ENCODE measurements at regions not wholly inside any gene's neighbourhood (a gene's known extent, or its start where the extent isn't known, plus 50 kb on each side); places are given as distances from the start of the nearest gene placed in this dataset.

GRCh38 chr1:201649761-201650622, 111.1 kb downstream of the NAV1 start:
- no peaks in the 10 kb centered on the region for H3K27me3 ChIP-seq (ENCODE audit: control insufficient read depth in 1 of 2, insufficient read depth in 1 of 2, low read length in 2 of 2)
- WGBS = 1% methylated on average over 64 of the region's 64 CpGs

GRCh38 chr1:201650623-201650933, 111.7 kb downstream of the NAV1 start:
- Histone ChIP-seq H3K27ac (ENCODE audit: low read length, poor library complexity, severe bottlenecking) (no peak overlapping the region), H3K79me1 (replicated peaks; ENCODE audit: low read length, poor library complexity, severe bottlenecking) (peaks cover 30% of the 10 kb centered on the region), H3K4me1 (ENCODE audit: control insufficient read depth, insufficient read depth, low read depth, low read length) (peaks cover 34% of the 10 kb centered on the region), H2BK120ac (ENCODE audit: low read depth, low read length) (no peak overlapping the region), H3K9me3 (ENCODE audit: control insufficient read depth, low read length) (no peaks in the 10 kb centered on the region), H3K4me3 (ENCODE audit: insufficient read depth in 1 of 2, low read depth in 1 of 2, low read length in 2 of 2) (peak overlapping the region; percentile 70 to 96), H3K4ac (ENCODE audit: low read depth in 1 of 2, low read length in 2 of 2) (peak overlapping the region; percentile 49 to 57), H3K18ac (ENCODE audit: low read depth in 1 of 2, low read length in 2 of 2) (peak overlapping the region; percentile 46 to 61), H2AFZ (ENCODE audit: low read depth, low read length) (no peak overlapping the region), H3K9ac (ENCODE audit: low read length) (peak overlapping the region; percentile 93), H3K4me2 (ENCODE audit: low read length, poor library complexity, severe bottlenecking) (peak overlapping the region; percentile 95), H4K91ac (ENCODE audit: low read length) (peak overlapping the region; percentile 25), H2BK5ac (ENCODE audit: low read depth, low read length, poor library complexity, severe bottlenecking) (no peak overlapping the region), H2BK12ac (ENCODE audit: low read length in 2 of 2) (peak overlapping the region in 1 of 2 experiments; percentile 9), H2AK5ac (ENCODE audit: low read length, severe bottlenecking) (no peak overlapping the region), H2BK15ac (ENCODE audit: low read depth, poor library complexity, severe bottlenecking) (peak overlapping the region; percentile 26), H3K27me3 (ENCODE audit: control insufficient read depth in 1 of 2, insufficient read depth in 1 of 2, low read length in 2 of 2) (no peaks in the 10 kb centered on the region), H4K8ac (ENCODE audit: low read length) (peak overlapping the region; percentile 16), H3K14ac (ENCODE audit: low read length in 2 of 2) (peak overlapping the region in 1 of 2 experiments; percentile 94), H3K23ac (ENCODE audit: low read length in 2 of 2) (peak overlapping the region in 1 of 2 experiments; percentile 27), H3K36me3 (ENCODE audit: control insufficient read depth in 1 of 2, insufficient read depth in 2 of 2, low read depth in 1 of 2, low read length in 2 of 2) (peaks cover 0 to 20% of the 10 kb centered on the region in 2 experiments)
- 9% methylated on average over 11 of the region's 11 CpGs for WGBS
- no peak for DNase-seq

More at GRCh38 chr1:201649761-201650622, 111.1 kb downstream of the NAV1 start:
- Histone ChIP-seq H2AK5ac (ENCODE audit: low read length, severe bottlenecking) (no peak overlapping the region), H2BK12ac (ENCODE audit: low read length in 2 of 2) (peak overlapping the region in 1 of 2 experiments; percentile 16), H3K27ac (ENCODE audit: low read length, poor library complexity, severe bottlenecking) (peak overlapping the region; percentile 17), H3K4me2 (ENCODE audit: low read length, poor library complexity, severe bottlenecking) (peak overlapping the region; percentile 95), H3K4me3 (ENCODE audit: insufficient read depth in 1 of 2, low read depth in 1 of 2, low read length in 2 of 2) (peak overlapping the region; percentile 70 to 96), H3K36me3 (ENCODE audit: control insufficient read depth in 1 of 2, insufficient read depth in 2 of 2, low read depth in 1 of 2, low read length in 2 of 2) (peaks cover 0 to 20% of the 10 kb centered on the region in 2 experiments), H3K14ac (ENCODE audit: low read length in 2 of 2) (peak overlapping the region; percentile 65 to 68), H2BK120ac (ENCODE audit: low read depth, low read length) (peak overlapping the region; percentile 20), H2BK5ac (ENCODE audit: low read depth, low read length, poor library complexity, severe bottlenecking) (no peak overlapping the region), H4K8ac (ENCODE audit: low read length) (peak overlapping the region; percentile 62), H2BK15ac (ENCODE audit: low read depth, poor library complexity, severe bottlenecking) (peak overlapping the region; percentile 3), H3K9me3 (ENCODE audit: control insufficient read depth, low read length) (no peaks in the 10 kb centered on the region), H3K9ac (ENCODE audit: low read length) (peak overlapping the region; percentile 93), H3K4ac (ENCODE audit: low read depth in 1 of 2, low read length in 2 of 2) (peak overlapping the region; percentile 13 to 89), H3K79me1 (replicated peaks; ENCODE audit: low read length, poor library complexity, severe bottlenecking) (peaks cover 25% of the 10 kb centered on the region), H3K23ac (ENCODE audit: low read length in 2 of 2) (peak overlapping the region in 1 of 2 experiments; percentile 60), H3K4me1 (ENCODE audit: control insufficient read depth, insufficient read depth, low read depth, low read length) (peaks cover 29% of the 10 kb centered on the region), H2AFZ (ENCODE audit: low read depth, low read length) (no peak overlapping the region), H4K91ac (ENCODE audit: low read length) (peak overlapping the region; percentile 84), H3K18ac (ENCODE audit: low read depth in 1 of 2, low read length in 2 of 2) (peak overlapping the region; percentile 92 to 98)
- peak; percentile 83 for DNase-seq

- Histone ChIP-seq H3K4me2 (ENCODE audit: low read length, poor library complexity, severe bottlenecking) (no peak overlapping the region), H2BK15ac (ENCODE audit: low read depth, poor library complexity, severe bottlenecking) (no peak overlapping the region), H3K18ac (ENCODE audit: low read depth in 1 of 2, low read length in 2 of 2) (no peak overlapping the region), H3K4me3 (ENCODE audit: insufficient read depth in 1 of 2, low read depth in 1 of 2, low read length in 2 of 2) (peak overlapping the region in 1 of 2 experiments; percentile 96), H3K27me3 (ENCODE audit: control insufficient read depth in 1 of 2, insufficient read depth in 1 of 2, low read length in 2 of 2) (no peaks in the 10 kb centered on the region), H4K8ac (ENCODE audit: low read length) (no peak overlapping the region), H4K91ac (ENCODE audit: low read length) (no peak overlapping the region), H3K23ac (ENCODE audit: low read length in 2 of 2) (no peak overlapping the region), H3K4ac (ENCODE audit: low read depth in 1 of 2, low read length in 2 of 2) (no peak overlapping the region), H3K9me3 (ENCODE audit: control insufficient read depth, low read length) (no peaks in the 10 kb centered on the region), H3K4me1 (ENCODE audit: control insufficient read depth, insufficient read depth, low read depth, low read length) (peaks cover 40% of the 10 kb centered on the region), H2BK12ac (ENCODE audit: low read length in 2 of 2) (no peak overlapping the region), H3K27ac (ENCODE audit: low read length, poor library complexity, severe bottlenecking) (no peak overlapping the region), H2AFZ (ENCODE audit: low read depth, low read length) (no peak overlapping the region), H2BK5ac (ENCODE audit: low read depth, low read length, poor library complexity, severe bottlenecking) (no peak overlapping the region), H3K14ac (ENCODE audit: low read length in 2 of 2) (no peak overlapping the region), H3K36me3 (ENCODE audit: control insufficient read depth in 1 of 2, insufficient read depth in 2 of 2, low read depth in 1 of 2, low read length in 2 of 2) (peaks cover 3 to 13% of the 10 kb centered on the region in 2 experiments), H3K9ac (ENCODE audit: low read length) (peak overlapping the region; percentile 15), H3K79me1 (replicated peaks; ENCODE audit: low read length, poor library complexity, severe bottlenecking) (peaks cover 31% of the 10 kb centered on the region), H2BK120ac (ENCODE audit: low read depth, low read length) (no peak overlapping the region), H2AK5ac (ENCODE audit: low read length, severe bottlenecking) (no peak overlapping the region)
- 91% methylated on average over 5 of the region's 5 CpGs for WGBS
- no peak for DNase-seq
These were observed 113.3 kb downstream of the NAV1 start for GRCh38 chr1:201652181-201652580.

GRCh38 chr1:201653233-201653632, 114.3 kb downstream of the NAV1 start:
- H3K23ac ChIP-seq (ENCODE audit: low read length in 2 of 2) = no peak overlapping the region
- H3K79me1 ChIP-seq (replicated peaks; ENCODE audit: low read length, poor library complexity, severe bottlenecking) = peaks cover 32% of the 10 kb centered on the region
- H3K27me3 ChIP-seq (ENCODE audit: control insufficient read depth in 1 of 2, insufficient read depth in 1 of 2, low read length in 2 of 2) = no peaks in the 10 kb centered on the region
- peak overlapping the region in 1 of 2 experiments; percentile 96 for H3K4me3 ChIP-seq (ENCODE audit: insufficient read depth in 1 of 2, low read depth in 1 of 2, low read length in 2 of 2)
- H2AK5ac ChIP-seq (ENCODE audit: low read length, severe bottlenecking) = no peak overlapping the region
- H2BK15ac ChIP-seq (ENCODE audit: low read depth, poor library complexity, severe bottlenecking) = no peak overlapping the region
- H3K4me2 ChIP-seq (ENCODE audit: low read length, poor library complexity, severe bottlenecking) = no peak overlapping the region
- peaks cover 3 to 17% of the 10 kb centered on the region in 2 experiments for H3K36me3 ChIP-seq (ENCODE audit: control insufficient read depth in 1 of 2, insufficient read depth in 2 of 2, low read depth in 1 of 2, low read length in 2 of 2)
- no peak overlapping the region for H3K14ac ChIP-seq (ENCODE audit: low read length in 2 of 2)
- H4K8ac ChIP-seq (ENCODE audit: low read length) = no peak overlapping the region
- H2AFZ ChIP-seq (ENCODE audit: low read depth, low read length) = no peak overlapping the region
- no peak overlapping the region for H3K4ac ChIP-seq (ENCODE audit: low read depth in 1 of 2, low read length in 2 of 2)
- 83% methylated on average over 3 of the region's 3 CpGs for WGBS
- no peak overlapping the region for H2BK120ac ChIP-seq (ENCODE audit: low read depth, low read length)
- H2BK5ac ChIP-seq (ENCODE audit: low read depth, low read length, poor library complexity, severe bottlenecking) = no peak overlapping the region
- H3K18ac ChIP-seq (ENCODE audit: low read depth in 1 of 2, low read length in 2 of 2) = no peak overlapping the region
- no peaks in the 10 kb centered on the region for H3K9me3 ChIP-seq (ENCODE audit: control insufficient read depth, low read length)
- H4K91ac ChIP-seq (ENCODE audit: low read length) = no peak overlapping the region
- peak overlapping the region; percentile 15 for H3K9ac ChIP-seq (ENCODE audit: low read length)
- H2BK12ac ChIP-seq (ENCODE audit: low read length in 2 of 2) = no peak overlapping the region
- H3K4me1 ChIP-seq (ENCODE audit: control insufficient read depth, insufficient read depth, low read depth, low read length) = peaks cover 38% of the 10 kb centered on the region
- no peak overlapping the region for H3K27ac ChIP-seq (ENCODE audit: low read length, poor library complexity, severe bottlenecking)
- no peak for DNase-seq

Measured in mesenchymal stem cell (in vitro differentiated cells and primary cell).